NK-92 treated with Interleukin-12 subunit alpha and Interleukin-12 subunit beta, amount 100 ng/mL, for 24 hours (cell line): ENCODE measurements at regions not wholly inside any gene's neighbourhood (a gene's known extent, or its start where the extent isn't known, plus 50 kb on each side); places are given as distances from the start of the nearest gene placed in this dataset.

Experiments used
- DNase-seq: peaks from one replicate; lab custom pipeline; 2025; lab: John Stamatoyannopoulos, UW

- no peak for DNase-seq
These were observed 460.8 kb upstream of the ARGLU1 start for GRCh38 chr13:107028751-107029150.

- no peak for DNase-seq
These were observed 458.1 kb upstream of the ARGLU1 start for GRCh38 chr13:107025991-107026390.

DNA sequence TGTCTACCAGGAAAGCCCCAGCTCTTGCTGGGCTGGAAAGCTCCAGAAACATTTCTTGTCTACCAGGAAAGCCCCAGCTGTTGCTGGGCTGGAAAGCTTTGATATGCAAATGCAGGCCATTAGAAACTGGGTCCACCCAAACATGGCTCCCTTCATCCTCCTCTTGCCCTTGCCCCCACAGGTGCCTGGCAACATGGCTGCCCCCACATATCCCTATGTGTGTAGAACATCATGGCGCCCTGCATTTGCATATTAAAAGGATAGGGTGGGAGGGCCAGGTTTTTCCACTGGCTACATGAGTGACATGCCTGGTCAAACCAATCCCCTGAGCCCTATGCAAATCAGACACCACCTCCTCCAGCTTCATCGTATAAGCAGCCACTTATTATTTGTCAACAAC lies 455.4 kb upstream of the ARGLU1 start:
- DNase-seq: no peak

GRCh38 chr13:107020393-107020792 lies 452.5 kb upstream of the ARGLU1 start:
- DNase-seq: no peak

- no peak for DNase-seq
These were observed 450.3 kb upstream of the ARGLU1 start for GRCh38 chr13:107018285-107018684.

DNA sequence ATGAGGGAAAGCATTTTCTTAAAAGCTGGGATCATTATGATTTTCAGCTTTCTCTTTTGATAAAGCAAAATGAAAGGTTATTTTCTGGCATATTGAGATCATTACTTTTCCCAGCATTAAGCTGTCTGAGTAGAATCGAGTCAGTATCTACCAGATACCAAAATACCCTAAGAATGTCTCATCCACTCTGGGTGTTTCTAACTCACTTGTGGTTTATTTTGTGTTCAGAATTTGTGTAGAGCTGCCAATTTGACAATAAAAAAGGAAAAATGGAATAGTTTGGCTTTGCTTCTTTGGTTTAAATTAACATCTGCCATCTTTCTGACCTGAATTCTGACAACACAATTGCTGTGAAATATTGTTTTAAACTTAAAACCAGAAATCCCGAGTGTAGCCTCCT lies 438.7 kb upstream of the ARGLU1 start:
- no peak for DNase-seq

GRCh38 chr13:107005577-107005976 lies 437.6 kb upstream of the ARGLU1 start:
- no peak for DNase-seq

DNA sequence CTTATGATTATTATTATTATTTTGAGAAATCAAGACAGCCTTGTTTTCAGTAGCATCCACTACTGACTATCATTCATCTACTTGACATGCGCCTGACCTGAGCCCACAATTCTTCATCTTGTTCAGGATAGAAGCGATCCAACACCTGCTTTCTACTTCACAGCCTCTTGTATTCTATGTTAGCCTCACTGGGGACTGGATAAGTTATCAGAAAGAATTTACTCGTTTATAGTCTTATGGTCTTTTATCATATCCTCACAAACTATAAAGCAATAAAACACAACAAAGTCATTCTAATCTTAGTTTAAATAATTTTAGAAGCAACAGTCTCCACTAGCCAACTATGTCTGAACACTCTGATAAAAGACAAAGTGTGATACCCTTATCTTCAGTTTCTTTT lies 436.0 kb upstream of the ARGLU1 start:
- DNase-seq: no peak

GRCh38 chr13:106998664-106999063 lies 430.7 kb upstream of the ARGLU1 start:
- no peak for DNase-seq

DNA sequence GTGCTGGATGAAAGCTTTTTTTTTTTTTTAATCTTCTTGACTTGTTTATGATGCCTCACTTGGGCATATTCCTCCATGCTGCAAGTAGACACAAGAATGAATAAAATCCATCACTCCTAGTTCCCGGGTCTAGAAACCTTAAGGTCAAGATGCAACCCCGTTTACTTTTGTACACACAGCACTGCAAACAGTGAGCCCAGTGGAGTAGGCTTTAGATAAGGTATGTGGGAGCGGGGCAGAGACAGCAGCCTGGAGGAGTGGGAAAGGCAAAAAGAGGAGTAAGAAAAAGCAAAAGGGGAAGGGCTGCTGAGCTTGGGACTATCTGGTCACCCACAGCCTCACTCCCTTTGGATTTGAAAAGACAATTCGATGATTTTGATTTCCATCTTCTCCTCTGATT lies 429.8 kb upstream of the ARGLU1 start:
- DNase-seq: no peak

- DNase-seq: no peak
These were observed 429.1 kb upstream of the ARGLU1 start for GRCh38 chr13:106996867-106997618.

DNA sequence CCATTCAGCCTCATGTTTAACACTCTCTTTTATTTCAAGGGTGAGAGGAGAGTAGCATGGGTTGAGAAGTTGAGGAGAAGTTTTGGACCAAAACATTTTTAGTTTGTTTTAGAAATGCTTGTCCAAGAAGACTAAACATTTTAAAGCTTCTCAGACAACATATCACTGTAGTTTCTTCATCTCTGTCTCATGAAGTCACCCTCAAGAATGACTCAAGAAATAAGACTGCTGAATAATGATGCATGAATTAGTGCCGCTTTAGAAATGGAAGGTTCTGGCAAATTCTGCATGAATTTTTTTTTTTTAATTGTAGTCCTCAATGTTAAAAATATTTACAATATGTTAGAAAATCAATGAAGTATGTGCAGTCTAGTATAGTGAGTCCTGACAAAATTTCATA lies 422.7 kb upstream of the ARGLU1 start:
- no peak for DNase-seq

DNA sequence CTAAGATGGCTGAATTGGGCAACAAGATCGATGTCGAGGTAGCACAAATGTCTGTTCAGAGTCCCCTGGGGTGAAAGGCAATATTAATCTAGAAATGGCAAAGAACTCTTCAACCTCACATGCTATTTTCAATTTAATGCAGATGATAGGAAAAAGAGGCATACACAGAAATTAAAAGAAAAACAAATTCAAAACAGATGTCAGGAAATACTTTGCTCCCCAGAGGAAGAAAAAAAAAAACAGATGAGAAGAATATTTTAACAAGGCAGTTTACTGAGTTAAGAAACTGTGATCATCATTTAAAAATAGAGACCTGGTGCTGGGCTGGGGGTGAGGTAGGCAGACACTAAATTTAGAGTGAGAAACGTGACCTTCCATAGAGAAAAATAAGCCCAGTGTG lies 421.9 kb upstream of the ARGLU1 start:
- no peak for DNase-seq

- DNase-seq: no peak
These were observed 419.5 kb upstream of the ARGLU1 start for GRCh38 chr13:106987427-106987785.

- DNase-seq: no peak
These were observed 418.9 kb upstream of the ARGLU1 start for GRCh38 chr13:106986687-106987426.

- DNase-seq: no peak
These were observed 418.1 kb upstream of the ARGLU1 start for GRCh38 chr13:106986033-106986484.

GRCh38 chr13:106985481-106985880 lies 417.5 kb upstream of the ARGLU1 start:
- DNase-seq: no peak

- DNase-seq: no peak
These were observed 413.1 kb upstream of the ARGLU1 start for GRCh38 chr13:106981051-106981450.

DNA sequence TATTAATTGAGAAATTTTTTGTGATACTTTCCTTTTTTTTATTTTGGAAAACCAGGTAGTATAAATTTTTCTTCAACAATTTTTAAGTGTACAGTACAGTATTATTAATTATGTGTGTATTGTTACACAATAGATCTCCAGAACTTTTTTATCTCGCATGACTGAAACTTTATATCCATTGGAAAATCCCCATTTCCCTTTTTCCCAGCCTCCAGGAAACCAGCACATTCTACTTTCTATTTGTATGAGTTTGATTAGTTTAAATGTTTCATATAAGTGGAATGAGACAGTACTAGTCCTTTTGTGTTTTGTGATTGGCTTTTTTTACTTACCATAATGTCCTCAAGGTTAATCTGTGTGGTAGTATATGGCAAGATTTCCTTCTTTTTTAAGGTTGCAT lies 399.5 kb upstream of the ARGLU1 start:
- DNase-seq: no peak

- DNase-seq: no peak
These were observed 395.2 kb upstream of the ARGLU1 start for GRCh38 chr13:106963151-106963550.

- no peak for DNase-seq
These were observed 393.7 kb upstream of the ARGLU1 start for GRCh38 chr13:106961651-106962050.

GRCh38 chr13:106961216-106961615 lies 393.3 kb upstream of the ARGLU1 start:
- no peak for DNase-seq

GRCh38 chr13:106958621-106959048 lies 390.7 kb upstream of the ARGLU1 start:
- no peak for DNase-seq

DNA sequence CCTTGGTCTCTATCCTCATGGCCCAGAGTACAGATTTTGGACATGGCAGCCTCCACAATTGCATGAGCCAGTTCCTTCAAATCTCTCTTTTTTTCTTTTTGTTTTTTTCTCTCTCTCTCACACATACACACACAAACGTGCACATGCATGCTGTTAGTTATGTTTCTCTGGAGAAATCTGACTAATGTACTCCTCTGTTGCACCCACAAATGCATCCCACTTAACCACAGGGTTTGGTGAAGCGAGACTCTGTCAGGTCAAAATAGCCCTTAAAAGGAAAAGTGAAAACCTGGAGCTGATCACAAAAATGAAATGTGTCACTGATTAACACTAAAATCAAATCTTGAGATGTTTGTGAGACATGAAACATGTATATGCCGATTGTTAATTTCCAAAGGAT lies 374.6 kb upstream of the ARGLU1 start:
- DNase-seq: no peak
